Pancreas (tissue), 10 donors: ENCODE measurements at regions not wholly inside any gene's neighbourhood (a gene's known extent, or its start where the extent isn't known, plus 50 kb on each side); places are given as distances from the start of the nearest gene placed in this dataset.

Experiments used
- ATAC-seq, 4 donors: fragments of 200-7000 bp; cut with Tn5 transposase; one replicate each; pipeline versions ENCODE4 v1.8.0 to v1.9.1; 2020; ENCODE audit warnings: mild to moderate bottlenecking in 4 of 4, moderate library complexity in 4 of 4
- DNase-seq, 6 donors: peaks; one replicate each; pipeline ENCODE4 v3.0.0-alpha.2; 2020
- FAIRE-seq: peaks from 2 replicates; lab custom pipeline; 2012; peaks lifted over from hg19 to GRCh38; lab: Jason Lieb, UNC
- H3K27ac ChIP-seq, 4 donors: fragments of 200-600 bp; sonication (generic); 1 replicate in 3 of 4; 2 replicates in 1 of 4; pipeline versions ENCODE4 v1.5.0 to v1.8.0; 2020
- H3K27me3 ChIP-seq, 4 donors: fragments of 200-600 bp; one replicate each; pipeline ENCODE4 v1.8.0; 2021
- H3K36me3 ChIP-seq, 3 donors: fragments of 200-600 bp; sonication (generic) in 1 of 3; one replicate each; pipeline versions ENCODE4 v1.5.0 to v1.8.0; 2020 to 2021
- H3K4me1 ChIP-seq, 3 donors: fragments of 200-600 bp; one replicate each; pipeline ENCODE4 v1.8.0; 2021
- H3K4me3 ChIP-seq, 4 donors: fragments of 200-600 bp; sonication (generic) in 2 of 4; one replicate each; pipeline versions ENCODE4 v1.5.0 to v1.8.0; 2020 to 2021
- H3K9me3 ChIP-seq, 4 donors: fragments of 200-600 bp; one replicate each; pipeline ENCODE4 v1.8.0; 2021
- WGBS, 2 donors: extraction: QIAGEN DNeasy Blood & Tissue Kit; methylation state at CpG; one replicate each; pipeline ENCODE4 v1.1.7; 2013; 5-methylcytosine and 5-hydroxymethylcytosine counted together
- intact Hi-C, 3 donors: fragments of 100-400 bp; cut with DNase I; formaldehyde crosslinking; loops; one replicate each; pipeline versions ENCODE4 v1.11.1 to v1.14.2; 2022
- TF ChIP-seq, protein P1 (sequence below), 4 donors: fragments of 200-600 bp; sonication (generic) in 3 of 4; IDR thresholded peaks; one replicate each; pipeline versions ENCODE4 v1.5.0 to v1.8.0; 2021; ENCODE audit warnings: antibody characterized with exemption in 4 of 4
- donor health status: healthy with polysubstance abuse.
- donor health status: DM: no; HTN: no; CAD: no; lungs with moderate emphysema.
- donor health status: DM: no; HTN: no; CAD: no.
- donor health status: control.
- donor health status: control.
- donor health status: Bipolar disorder and iron deficiency.
- donor health status: DM: yes; HTN: yes; CAD: no.
- donor health status: DM: no; HTN: no; CAD: no.
- donor health status: DM: no; HTN: no; CAD: no.
- donor health status: DM: yes; HTN: yes; CAD: no.

DNA sequence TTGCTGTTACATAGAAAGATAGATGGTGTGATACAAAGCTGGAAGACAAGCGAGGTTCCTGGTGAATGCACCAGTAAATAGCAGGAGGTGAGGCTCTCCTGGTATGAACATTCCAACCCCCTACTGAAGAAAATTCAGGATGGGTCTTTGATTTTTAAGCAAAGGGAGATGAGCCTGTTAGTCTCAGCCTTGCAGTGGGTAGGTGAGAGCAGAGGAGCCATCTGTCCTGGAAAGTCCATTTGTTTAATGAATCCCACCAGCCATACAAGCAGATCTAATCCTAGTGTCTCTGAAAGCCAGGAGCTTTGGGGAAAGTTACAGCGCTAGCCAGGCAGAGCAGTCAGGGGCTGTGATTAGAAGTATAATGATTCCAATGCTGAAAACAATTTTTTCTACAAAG lies 234.8 kb upstream of the FOXN3 start:
- TF ChIP-seq, protein P1, sequence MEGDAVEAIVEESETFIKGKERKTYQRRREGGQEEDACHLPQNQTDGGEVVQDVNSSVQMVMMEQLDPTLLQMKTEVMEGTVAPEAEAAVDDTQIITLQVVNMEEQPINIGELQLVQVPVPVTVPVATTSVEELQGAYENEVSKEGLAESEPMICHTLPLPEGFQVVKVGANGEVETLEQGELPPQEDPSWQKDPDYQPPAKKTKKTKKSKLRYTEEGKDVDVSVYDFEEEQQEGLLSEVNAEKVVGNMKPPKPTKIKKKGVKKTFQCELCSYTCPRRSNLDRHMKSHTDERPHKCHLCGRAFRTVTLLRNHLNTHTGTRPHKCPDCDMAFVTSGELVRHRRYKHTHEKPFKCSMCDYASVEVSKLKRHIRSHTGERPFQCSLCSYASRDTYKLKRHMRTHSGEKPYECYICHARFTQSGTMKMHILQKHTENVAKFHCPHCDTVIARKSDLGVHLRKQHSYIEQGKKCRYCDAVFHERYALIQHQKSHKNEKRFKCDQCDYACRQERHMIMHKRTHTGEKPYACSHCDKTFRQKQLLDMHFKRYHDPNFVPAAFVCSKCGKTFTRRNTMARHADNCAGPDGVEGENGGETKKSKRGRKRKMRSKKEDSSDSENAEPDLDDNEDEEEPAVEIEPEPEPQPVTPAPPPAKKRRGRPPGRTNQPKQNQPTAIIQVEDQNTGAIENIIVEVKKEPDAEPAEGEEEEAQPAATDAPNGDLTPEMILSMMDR (IDR thresholded peaks at IDR 0.05): no peak
- no peaks in the 10 kb centered on the region for H3K27me3 ChIP-seq
- WGBS, 2 donors: 93 to 96% methylated on average over 2 of the region's 2 CpGs
- DNase-seq (no peak), ATAC-seq (no peak), FAIRE-seq (no peak)
- no peak overlapping the region for H3K27ac ChIP-seq
- intact Hi-C loops: no loop called here
- H3K9me3 ChIP-seq: no peaks in the 10 kb centered on the region
- no peaks in the 10 kb centered on the region for H3K36me3 ChIP-seq
- peaks cover 0 to 10% (median 0%) of the 10 kb centered on the region in 3 donors for H3K4me1 ChIP-seq
- H3K4me3 ChIP-seq: no peak overlapping the region

DNA sequence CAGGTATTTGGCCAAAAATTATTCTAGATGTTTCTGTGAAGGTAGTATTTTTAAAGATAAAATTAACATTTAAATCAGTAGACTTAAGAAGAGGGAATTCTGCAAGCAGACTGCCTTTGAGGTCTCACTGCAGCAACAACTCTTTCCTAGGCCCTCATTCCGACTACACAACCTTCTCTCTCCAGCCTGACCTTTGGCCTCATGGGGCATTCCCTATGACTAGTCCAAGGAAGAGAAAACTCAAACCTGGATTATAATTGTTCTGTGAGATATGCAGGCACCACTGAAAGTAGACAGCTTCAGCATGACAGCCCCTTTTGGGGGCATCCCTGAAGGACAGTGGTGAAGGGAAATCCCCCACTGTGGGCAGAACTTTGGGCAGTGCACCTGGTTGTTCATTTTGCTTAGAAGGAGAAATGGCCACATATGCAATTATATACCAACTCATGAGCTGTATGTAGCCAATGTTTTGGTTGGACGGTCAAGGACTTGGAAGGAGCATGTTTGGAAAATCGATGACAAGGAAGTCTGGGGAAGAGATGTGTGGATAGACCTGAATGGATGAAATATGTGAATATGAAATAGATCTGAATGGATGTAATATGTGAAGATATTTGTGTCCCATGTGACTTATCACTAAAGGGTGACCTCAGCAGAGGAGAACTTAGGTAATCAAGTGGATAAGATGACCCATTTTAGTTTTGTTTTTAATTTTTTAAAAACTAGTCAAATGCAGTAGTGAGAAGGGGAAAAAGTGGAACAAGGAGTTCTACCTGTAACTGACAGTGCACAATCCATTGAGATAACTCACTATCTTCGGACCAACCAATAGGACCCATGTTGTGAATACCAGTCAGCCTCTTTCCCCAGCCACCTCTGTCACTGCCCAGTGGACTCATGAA lies 233.3 kb upstream of the FOXN3 start:
- H3K27me3 ChIP-seq: no peaks in the 10 kb centered on the region
- no peak for FAIRE-seq
- 90 to 95% methylated on average over 4 of the region's 4 CpGs for WGBS, 2 donors
- TF ChIP-seq, protein P1 (IDR thresholded peaks at IDR 0.05): no peak
- DNase-seq: no peak
- no peaks in the 10 kb centered on the region for H3K9me3 ChIP-seq
- H3K4me1 ChIP-seq: peaks cover 0 to 10% (median 0%) of the 10 kb centered on the region in 3 donors
- peak in 2 of 4 donors; percentile 29 to 53 for ATAC-seq
- H3K4me3 ChIP-seq: no peak overlapping the region
- H3K36me3 ChIP-seq: no peaks in the 10 kb centered on the region
- intact Hi-C loops: no loop called here
- peak overlapping the region in 1 of 4 donors; percentile 44 for H3K27ac ChIP-seq

DNA sequence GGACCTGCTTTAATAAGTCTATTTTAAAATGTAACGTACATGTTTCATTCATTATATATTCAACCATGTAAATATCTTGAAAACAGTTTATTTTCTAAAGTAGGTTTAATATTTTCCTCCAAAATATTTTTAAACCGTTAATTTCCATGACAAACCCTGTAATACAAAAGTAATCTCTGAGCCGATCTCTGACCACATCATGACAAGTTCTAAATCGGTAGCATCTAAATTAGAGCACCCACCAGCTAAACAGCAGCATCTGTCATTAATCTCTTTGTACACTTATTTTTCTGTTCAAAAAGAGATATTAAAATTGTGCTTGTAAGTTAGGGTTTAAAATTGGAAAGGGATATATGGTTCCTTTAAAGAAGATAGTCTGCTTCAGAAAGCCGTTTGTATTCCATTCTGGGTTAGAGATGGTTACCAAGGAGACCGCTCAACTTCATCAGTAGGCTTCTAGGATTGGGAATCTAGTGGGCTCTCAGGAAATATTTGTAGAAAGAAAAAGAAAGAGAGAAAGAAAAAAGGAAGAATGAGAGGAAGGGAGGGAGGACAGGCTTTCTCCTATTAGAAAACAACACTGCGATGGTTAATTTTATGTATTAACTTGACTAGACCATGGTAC lies 232.5 kb upstream of the FOXN3 start:
- TF ChIP-seq, protein P1 (IDR thresholded peaks at IDR 0.05): no peak
- H3K27me3 ChIP-seq: no peaks in the 10 kb centered on the region
- H3K4me3 ChIP-seq: no peak overlapping the region
- ATAC-seq (no peak), DNase-seq (no peak), FAIRE-seq (no peak)
- H3K9me3 ChIP-seq: no peaks in the 10 kb centered on the region
- H3K27ac ChIP-seq: no peak overlapping the region
- WGBS, 2 donors: 91 to 94% methylated on average over 7 of the region's 7 CpGs
- no peaks in the 10 kb centered on the region for H3K36me3 ChIP-seq
- peaks cover 0 to 7% (median 0%) of the 10 kb centered on the region in 3 donors for H3K4me1 ChIP-seq
- intact Hi-C loops: no loop called here

DNA sequence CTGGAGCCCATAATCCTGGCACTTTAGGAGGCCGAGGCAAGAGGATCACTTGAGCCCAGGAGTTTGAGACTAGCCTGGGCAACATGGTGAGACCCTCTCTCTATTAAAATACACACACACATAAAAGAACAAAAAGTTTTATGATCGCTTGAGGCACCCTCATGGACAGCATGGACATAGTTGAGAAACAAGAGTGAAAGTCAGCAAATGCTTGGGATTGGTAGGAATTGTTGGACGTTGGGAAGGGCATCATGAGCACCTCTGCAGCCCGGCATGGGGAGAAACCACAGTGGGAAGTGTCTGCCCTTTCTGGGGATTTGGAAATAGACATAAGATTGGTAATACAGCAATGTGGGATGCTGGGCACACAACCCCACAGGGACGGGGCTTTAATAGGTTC lies 231.9 kb upstream of the FOXN3 start:
- intact Hi-C loops: no loop called here

More for the DNA sequence above, 231.9 kb upstream of the FOXN3 start:
- no peaks in the 10 kb centered on the region for H3K27me3 ChIP-seq
- H3K4me1 ChIP-seq: peaks cover 0 to 7% (median 0%) of the 10 kb centered on the region in 3 donors
- WGBS, 2 donors: 79 to 85% methylated on average over 5 of the region's 5 CpGs
- H3K9me3 ChIP-seq: no peaks in the 10 kb centered on the region
- TF ChIP-seq, protein P1 (IDR thresholded peaks at IDR 0.05): no peak
- H3K27ac ChIP-seq: peak overlapping the region in 1 of 4 donors; percentile 22
- no peak for DNase-seq
- peak in 1 of 4 donors; percentile 11 for ATAC-seq
- H3K4me3 ChIP-seq: no peak overlapping the region
- no peak for FAIRE-seq
- no peaks in the 10 kb centered on the region for H3K36me3 ChIP-seq
